Osteoblast (primary cell): ENCODE measurements at regions not wholly inside any gene's neighbourhood (a gene's known extent, or its start where the extent isn't known, plus 50 kb on each side); places are given as distances from the start of the nearest gene placed in this dataset.

Experiments used
- DNase-seq: peaks from one replicate; pipeline ENCODE4 v3.0.0; 2011; ENCODE audit warnings: low spot score, mixed read lengths; ENCODE audit not compliant: insufficient read length; ENCODE audit errors: missing footprints
- H2AFZ ChIP-seq: 2 replicates; pipeline ENCODE4 v1.6.0; 2011; ENCODE audit warnings: mild to moderate bottlenecking, low read length
- H3K27ac ChIP-seq: 2 replicates; pipeline ENCODE4 v1.5.1; 2011; ENCODE audit warnings: mild to moderate bottlenecking, low read depth, low read length, moderate library complexity
- H3K27me3 ChIP-seq: 2 replicates; pipeline ENCODE4 v1.6.0; 2012; ENCODE audit warnings: mild to moderate bottlenecking, control low read depth, inconsistent platforms, low read length, moderate library complexity; ENCODE audit not compliant: insufficient read depth
- H3K36me3 ChIP-seq: 2 replicates; pipeline ENCODE4 v1.5.1; 2011; ENCODE audit warnings: mild to moderate bottlenecking, low read length, control low read depth, moderate library complexity; ENCODE audit not compliant: insufficient read depth
- H3K4me1 ChIP-seq: 2 replicates; pipeline ENCODE4 v1.5.1; 2011; ENCODE audit warnings: mild to moderate bottlenecking, low read length, control low read depth, moderate library complexity; ENCODE audit not compliant: insufficient read depth
- H3K4me2 ChIP-seq: 2 replicates; pipeline ENCODE4 v1.6.0; 2011; ENCODE audit warnings: mild to moderate bottlenecking, low read length; ENCODE audit not compliant: insufficient read depth
- H3K4me3 ChIP-seq: fragments of 200-600 bp; sonication (generic); 3 replicates; pipeline ENCODE4 v1.5.1; 2012; ENCODE audit warnings: mild to moderate bottlenecking, low read length, inconsistent platforms; ENCODE audit not compliant: insufficient read depth
- H3K79me2 ChIP-seq: 2 replicates; pipeline ENCODE4 v1.6.0; 2012; ENCODE audit warnings: mild to moderate bottlenecking, low read length, control low read depth, inconsistent platforms; ENCODE audit not compliant: insufficient read depth
- H3K9me3 ChIP-seq: 2 replicates; pipeline ENCODE4 v1.5.1; 2011; ENCODE audit warnings: low read depth, low read length, control low read depth
- H4K20me1 ChIP-seq: 2 replicates; pipeline ENCODE4 v1.6.0; 2012; ENCODE audit warnings: mild to moderate bottlenecking, low read length, control low read depth; ENCODE audit not compliant: insufficient read depth
- TF ChIP-seq, protein P1 (sequence below): IDR thresholded peaks from 2 replicates; pipeline ENCODE4 v1.5.1; 2011; ENCODE audit warnings: mild to moderate bottlenecking, low read depth, low read length, moderate library complexity; ENCODE audit errors: extremely low read depth

DNA sequence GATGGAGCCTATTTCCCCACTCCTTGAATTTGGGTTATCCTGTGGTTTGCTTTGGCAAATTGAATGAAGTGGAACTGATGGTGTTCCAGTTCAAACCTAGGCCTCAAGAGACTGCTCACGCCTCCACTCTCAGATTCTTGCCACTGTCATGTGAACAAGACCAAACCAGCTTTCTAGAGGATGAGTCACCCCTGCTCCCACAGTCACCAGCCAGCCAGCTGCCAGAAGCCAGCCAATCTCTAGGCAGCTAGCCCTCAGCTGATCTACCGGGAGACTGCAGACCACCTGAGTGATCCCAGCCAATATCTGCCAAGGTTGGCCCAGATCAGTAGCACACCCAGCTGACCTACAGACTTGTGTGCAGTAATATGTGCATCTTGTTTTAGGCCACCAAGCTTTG is 300.6 kb downstream of the TMEM38B start:
- TF ChIP-seq, protein P1, sequence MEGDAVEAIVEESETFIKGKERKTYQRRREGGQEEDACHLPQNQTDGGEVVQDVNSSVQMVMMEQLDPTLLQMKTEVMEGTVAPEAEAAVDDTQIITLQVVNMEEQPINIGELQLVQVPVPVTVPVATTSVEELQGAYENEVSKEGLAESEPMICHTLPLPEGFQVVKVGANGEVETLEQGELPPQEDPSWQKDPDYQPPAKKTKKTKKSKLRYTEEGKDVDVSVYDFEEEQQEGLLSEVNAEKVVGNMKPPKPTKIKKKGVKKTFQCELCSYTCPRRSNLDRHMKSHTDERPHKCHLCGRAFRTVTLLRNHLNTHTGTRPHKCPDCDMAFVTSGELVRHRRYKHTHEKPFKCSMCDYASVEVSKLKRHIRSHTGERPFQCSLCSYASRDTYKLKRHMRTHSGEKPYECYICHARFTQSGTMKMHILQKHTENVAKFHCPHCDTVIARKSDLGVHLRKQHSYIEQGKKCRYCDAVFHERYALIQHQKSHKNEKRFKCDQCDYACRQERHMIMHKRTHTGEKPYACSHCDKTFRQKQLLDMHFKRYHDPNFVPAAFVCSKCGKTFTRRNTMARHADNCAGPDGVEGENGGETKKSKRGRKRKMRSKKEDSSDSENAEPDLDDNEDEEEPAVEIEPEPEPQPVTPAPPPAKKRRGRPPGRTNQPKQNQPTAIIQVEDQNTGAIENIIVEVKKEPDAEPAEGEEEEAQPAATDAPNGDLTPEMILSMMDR = no peak
- H3K36me3 ChIP-seq = no peaks in the 10 kb centered on the region

DNA sequence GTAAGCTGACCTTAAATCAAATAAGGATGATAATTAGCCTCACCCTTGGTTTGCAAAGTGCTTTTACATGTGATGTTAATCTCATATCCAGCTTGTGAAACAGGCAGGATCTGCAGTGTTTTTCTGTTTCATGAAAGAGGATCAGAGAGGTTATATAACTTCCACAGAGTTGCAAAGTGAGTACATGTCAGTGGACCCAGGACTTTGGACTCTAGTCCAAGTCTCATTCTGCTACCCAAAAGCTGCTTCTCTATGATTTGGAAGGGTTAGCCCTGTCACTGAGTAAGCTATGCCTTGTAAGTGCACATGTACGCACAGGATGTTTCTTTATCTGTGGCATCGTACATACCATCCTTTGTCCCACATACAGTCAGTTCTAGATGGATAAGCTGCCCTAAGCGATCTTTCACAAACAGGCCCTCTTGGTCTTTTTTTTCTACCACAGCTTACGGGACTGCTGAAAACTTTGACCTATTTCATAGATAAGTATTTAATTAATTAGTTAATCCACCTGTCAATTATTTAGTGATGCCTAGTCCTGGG is 322.9 kb downstream of the TMEM38B start:
- no peak overlapping the region for H3K4me3 ChIP-seq
- TF ChIP-seq, protein P1 = no peak
- no peaks in the 10 kb centered on the region for H4K20me1 ChIP-seq
- DNase-seq = no peak
- H3K4me1 ChIP-seq = no peaks in the 10 kb centered on the region
- H3K79me2 ChIP-seq = no peaks in the 10 kb centered on the region
- H3K9me3 ChIP-seq = no peaks in the 10 kb centered on the region
- H3K4me2 ChIP-seq = no peak overlapping the region
- no peaks in the 10 kb centered on the region for H3K27me3 ChIP-seq
- no peaks in the 10 kb centered on the region for H3K36me3 ChIP-seq
- H2AFZ ChIP-seq = no peak overlapping the region
- no peak overlapping the region for H3K27ac ChIP-seq

More for the DNA sequence above, 300.6 kb downstream of the TMEM38B start:
- no peak overlapping the region for H3K27ac ChIP-seq
- H3K4me1 ChIP-seq = no peaks in the 10 kb centered on the region
- H3K4me2 ChIP-seq = no peak overlapping the region
- H4K20me1 ChIP-seq = no peaks in the 10 kb centered on the region
- DNase-seq = no peak
- H3K9me3 ChIP-seq = no peaks in the 10 kb centered on the region
- no peaks in the 10 kb centered on the region for H3K79me2 ChIP-seq
- no peak overlapping the region for H2AFZ ChIP-seq
- no peak overlapping the region for H3K4me3 ChIP-seq
- H3K27me3 ChIP-seq = no peaks in the 10 kb centered on the region

DNA sequence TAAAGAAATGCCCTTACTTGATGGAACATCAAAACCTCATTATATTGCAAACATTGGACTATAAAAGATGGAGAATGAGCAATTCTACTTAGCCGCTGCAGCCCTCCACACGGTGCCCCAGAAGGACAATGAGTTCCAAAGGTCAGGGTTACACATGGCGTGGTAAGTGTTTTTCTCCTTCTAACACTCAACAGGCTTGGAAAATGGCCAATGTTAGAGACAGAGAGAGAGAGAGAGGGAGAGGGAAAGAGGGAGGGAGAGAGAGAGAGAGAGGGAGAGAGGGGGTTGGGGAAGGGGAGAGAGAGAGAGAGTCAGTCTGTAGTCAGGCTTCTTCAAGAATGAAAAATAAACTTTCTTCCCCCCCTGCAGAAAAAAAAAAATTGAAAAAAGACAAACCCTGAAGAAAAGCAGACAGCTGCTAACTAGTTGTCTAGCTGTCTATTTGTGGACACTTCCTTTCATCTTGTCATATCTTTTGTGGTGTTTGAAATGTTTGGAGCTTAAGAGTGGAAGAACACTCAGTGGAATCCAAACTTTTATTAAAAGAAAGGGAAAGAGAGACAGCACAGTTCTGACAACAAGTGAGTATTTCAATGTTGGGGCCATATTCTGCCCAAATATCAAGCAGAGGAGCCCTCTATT is 324.8 kb downstream of the TMEM38B start:
- H3K36me3 ChIP-seq = no peaks in the 10 kb centered on the region
- no peaks in the 10 kb centered on the region for H3K27me3 ChIP-seq
- no peaks in the 10 kb centered on the region for H4K20me1 ChIP-seq
- DNase-seq = no peak
- H3K79me2 ChIP-seq = no peaks in the 10 kb centered on the region
- no peak overlapping the region for H3K27ac ChIP-seq
- no peak overlapping the region for H3K4me3 ChIP-seq
- TF ChIP-seq, protein P1 = no peak
- H3K4me1 ChIP-seq = no peaks in the 10 kb centered on the region
- H3K4me2 ChIP-seq = no peak overlapping the region
- no peaks in the 10 kb centered on the region for H3K9me3 ChIP-seq
- H2AFZ ChIP-seq = no peak overlapping the region

DNA sequence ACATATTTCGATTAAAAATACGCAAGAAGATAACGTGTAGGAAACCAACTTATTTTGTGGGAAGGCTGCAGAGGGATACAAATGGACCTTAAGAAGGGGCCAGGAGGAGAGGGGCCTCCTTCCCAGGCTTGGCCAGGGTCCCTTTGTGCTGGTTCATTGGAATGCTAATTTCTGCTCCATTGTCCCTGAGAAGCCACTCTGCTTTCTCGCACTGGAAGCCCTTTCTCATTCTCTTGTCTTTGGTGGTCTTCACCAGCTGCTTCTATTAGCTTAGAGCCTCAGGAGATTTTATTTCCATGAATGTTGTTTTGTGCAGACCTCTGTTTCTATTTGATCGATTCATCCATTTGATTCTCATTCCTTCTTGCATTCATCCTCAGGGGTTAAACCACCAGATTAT is 325.4 kb downstream of the TMEM38B start:
- H3K4me1 ChIP-seq = no peaks in the 10 kb centered on the region
- H2AFZ ChIP-seq = no peak overlapping the region
- H3K36me3 ChIP-seq = no peaks in the 10 kb centered on the region
- TF ChIP-seq, protein P1 = no peak
- DNase-seq = no peak
- no peak overlapping the region for H3K4me2 ChIP-seq
- H3K4me3 ChIP-seq = no peak overlapping the region
- no peaks in the 10 kb centered on the region for H3K9me3 ChIP-seq
- no peaks in the 10 kb centered on the region for H4K20me1 ChIP-seq
- no peaks in the 10 kb centered on the region for H3K79me2 ChIP-seq
- no peak overlapping the region for H3K27ac ChIP-seq
- no peaks in the 10 kb centered on the region for H3K27me3 ChIP-seq
